GM12873 (cell line): ENCODE measurements at regions not wholly inside any gene's neighbourhood (a gene's known extent, or its start where the extent isn't known, plus 50 kb on each side); places are given as distances from the start of the nearest gene placed in this dataset.

Experiments used
- TF ChIP-seq, protein P1 (sequence below): IDR thresholded peaks from 2 replicates; pipeline ENCODE4 v1.5.1; 2012; ENCODE audit warnings: low read depth, mild to moderate bottlenecking, moderate library complexity, low read length, control low read depth; ENCODE audit not compliant: insufficient read depth; ENCODE audit errors: missing control alignments

DNA sequence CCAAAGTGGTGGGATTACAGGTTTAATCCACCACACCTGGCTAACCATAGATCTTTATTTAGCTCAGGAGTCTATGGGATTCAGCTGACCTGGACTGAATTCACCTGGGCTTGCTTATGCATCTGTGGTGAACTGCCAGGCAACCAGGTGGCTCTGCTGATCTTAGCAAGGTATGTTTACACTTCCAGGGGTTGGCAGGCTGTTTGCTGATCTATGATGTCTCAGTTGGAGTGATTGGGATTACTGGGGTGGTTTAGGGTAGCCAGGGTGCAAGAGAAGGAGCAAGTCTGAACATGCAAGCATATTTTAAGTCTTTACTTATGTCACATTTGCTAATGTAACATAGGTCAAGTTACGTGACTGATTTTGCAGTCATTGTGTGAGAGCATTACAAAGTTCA, 63.6 kb upstream of the JAK2 start:
- TF ChIP-seq, protein P1, sequence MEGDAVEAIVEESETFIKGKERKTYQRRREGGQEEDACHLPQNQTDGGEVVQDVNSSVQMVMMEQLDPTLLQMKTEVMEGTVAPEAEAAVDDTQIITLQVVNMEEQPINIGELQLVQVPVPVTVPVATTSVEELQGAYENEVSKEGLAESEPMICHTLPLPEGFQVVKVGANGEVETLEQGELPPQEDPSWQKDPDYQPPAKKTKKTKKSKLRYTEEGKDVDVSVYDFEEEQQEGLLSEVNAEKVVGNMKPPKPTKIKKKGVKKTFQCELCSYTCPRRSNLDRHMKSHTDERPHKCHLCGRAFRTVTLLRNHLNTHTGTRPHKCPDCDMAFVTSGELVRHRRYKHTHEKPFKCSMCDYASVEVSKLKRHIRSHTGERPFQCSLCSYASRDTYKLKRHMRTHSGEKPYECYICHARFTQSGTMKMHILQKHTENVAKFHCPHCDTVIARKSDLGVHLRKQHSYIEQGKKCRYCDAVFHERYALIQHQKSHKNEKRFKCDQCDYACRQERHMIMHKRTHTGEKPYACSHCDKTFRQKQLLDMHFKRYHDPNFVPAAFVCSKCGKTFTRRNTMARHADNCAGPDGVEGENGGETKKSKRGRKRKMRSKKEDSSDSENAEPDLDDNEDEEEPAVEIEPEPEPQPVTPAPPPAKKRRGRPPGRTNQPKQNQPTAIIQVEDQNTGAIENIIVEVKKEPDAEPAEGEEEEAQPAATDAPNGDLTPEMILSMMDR: no peak

DNA sequence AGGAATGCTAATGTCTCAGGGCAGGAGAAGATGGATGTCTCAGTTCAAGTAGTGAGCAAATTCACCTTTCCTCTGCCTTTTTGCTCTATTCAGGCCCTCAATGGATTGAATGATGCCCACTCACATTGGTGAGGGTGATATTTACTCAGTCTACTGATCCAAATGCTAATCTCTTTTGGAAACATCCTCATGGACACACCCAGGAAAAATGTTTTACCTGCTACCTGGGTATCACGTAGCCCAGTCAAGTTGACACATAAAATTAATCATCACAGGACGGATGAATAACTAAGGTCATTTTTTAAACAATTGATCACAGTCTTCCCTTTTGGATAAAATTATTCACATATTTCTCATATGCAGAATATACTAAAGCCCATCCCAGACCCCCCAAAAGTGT, 63.0 kb upstream of the JAK2 start:
- TF ChIP-seq, protein P1: no peak

DNA sequence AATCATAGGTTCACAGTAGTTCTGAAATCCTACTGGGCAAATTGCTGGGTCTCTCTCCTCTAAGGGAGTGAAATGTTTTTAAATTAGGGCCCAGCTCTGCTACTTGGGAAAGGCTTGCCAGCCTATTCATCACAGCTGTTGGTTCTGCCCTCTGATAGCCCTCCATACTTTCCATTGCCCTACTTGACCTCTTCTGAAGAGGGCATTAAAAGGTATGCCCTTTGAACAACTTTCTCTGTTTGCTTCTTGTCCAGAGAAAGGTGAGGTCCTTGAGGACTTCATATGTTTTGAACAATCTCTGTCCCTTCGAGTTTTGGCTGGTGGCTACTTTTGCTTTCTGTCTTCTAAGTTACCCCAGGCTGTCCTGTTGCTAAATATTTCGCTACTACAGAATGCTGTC, 62.3 kb upstream of the JAK2 start:
- TF ChIP-seq, protein P1: no peak

DNA sequence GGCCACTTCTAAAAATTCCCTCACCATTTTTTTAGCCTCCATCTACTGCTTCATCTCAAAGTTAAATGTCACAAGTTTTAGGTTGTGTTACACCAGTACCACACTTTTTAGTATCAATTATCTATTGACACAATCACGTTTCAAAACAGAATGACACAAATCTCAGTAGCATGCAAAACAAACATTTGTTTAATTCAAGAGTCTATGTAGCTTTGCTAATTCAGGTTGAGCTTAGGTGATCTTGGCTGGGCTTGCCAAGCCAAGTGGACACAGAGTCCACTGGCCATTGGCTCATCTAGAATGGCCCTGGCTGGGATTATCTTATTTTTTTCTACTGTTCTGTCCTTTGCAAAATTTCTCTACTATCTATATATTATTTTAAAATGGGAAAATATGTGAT, 61.9 kb upstream of the JAK2 start:
- TF ChIP-seq, protein P1: no peak

DNA sequence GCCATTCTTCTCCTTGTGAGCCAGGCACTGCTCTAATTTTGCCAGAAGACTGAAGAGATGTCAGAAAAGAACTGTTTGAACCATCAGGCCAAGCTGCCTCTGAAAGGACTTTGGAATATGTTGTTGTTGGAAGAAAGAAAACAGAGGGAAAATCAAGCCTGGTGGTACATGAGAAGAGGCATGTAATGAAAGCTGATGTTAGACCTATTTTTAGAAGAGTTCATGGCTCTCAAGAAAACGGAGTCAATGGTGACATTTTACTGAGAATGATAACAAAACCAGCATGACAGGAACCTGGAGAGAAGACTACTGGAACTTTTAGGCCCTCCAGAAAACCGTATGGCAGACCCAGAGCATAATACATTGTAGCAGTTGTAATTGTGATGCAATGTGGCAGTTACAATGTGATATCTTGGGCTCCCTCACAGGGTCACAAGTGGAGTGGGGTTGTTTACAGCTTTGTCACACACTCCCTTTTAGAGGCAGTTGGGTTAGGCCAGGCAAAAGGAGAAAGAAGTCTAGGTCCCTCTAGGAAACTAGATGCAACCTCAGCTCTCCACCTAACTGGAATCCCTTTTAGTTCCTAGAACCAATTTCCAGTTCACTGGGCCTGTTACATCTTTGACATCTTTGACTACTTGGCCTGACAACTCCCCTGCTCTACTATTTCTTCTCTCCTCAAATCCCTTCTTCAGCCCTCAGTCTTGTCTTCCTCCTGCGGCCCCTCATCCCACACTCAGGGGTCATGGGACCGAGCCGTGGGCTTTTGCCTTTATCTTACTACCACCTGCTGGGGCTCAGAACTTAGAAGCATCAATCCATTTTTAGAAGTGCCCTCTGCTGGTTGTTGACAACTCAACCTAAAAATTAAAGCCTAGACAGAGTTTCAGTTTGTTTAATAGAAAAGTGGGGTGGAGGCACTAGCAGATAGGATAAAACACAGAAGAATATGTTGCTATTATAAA, 61.2 kb upstream of the JAK2 start:
- TF ChIP-seq, protein P1: peak; percentile 60

DNA sequence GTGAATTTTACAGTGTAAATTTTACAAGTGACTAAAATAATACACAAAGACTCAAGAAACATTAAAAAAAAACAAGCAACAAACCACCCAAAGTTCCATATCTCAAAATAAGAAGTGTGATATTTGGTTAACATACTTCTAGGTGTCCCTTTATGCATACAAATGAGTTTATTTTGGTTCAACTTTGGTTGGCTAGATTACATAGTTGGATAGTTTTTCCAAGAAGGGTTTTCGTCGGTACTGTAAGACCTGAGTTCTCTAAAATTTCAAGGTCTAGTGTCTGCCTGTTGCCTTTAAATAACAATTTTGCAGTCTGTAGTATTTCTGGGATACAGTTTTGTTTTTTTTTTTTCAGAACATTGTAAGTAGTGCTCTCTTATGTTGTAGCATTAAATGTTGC, 58.8 kb upstream of the JAK2 start:
- TF ChIP-seq, protein P1: no peak

DNA sequence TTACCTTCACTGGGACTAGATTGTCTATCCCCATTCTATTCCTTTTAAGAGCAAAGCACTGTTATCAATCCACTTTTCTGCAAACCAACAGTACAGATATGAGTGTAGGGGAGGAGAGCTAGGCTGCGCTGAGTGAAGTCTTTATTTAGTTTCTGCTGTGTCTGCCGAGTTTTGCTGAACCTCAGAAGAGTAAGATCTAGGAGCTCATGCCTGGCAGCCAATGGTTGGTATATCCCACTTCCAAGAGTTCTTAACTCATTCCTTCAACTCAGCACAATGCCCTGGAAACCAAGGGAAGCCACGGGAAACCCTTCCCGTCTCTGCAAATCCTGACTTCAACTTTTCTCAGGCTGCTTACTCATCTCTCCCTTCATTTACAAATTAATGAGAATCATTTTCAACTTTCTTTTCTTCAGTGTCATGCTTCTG, 58.0 kb upstream of the JAK2 start:
- TF ChIP-seq, protein P1: no peak
